ENCODE measurements at regions not wholly inside any gene's neighbourhood (a gene's known extent, or its start where the extent isn't known, plus 50 kb on each side); places are given as distances from the start of the nearest gene placed in this dataset.

- POLR2A ChIA-PET (ENCODE audit: partially characterized antibody), result no interaction called here
- H3K18ac ChIP-seq (ENCODE audit: extremely low read depth, low read length), result no peak overlapping the region
- H2AFZ ChIP-seq (ENCODE audit: low read length), result no peak overlapping the region
- no peaks in the 10 kb centered on the region for H3K27me3 ChIP-seq (replicated peaks in 1 of 4; ENCODE audit: control insufficient read depth in 3 of 4, extremely low read depth in 1 of 4, insufficient read depth in 3 of 4, low read length in 3 of 4)
- no peaks in the 10 kb centered on the region for H3K23me2 ChIP-seq (ENCODE audit: low read depth, low read length)
- H4K5ac ChIP-seq (ENCODE audit: insufficient read length, low read depth, low read length), result no peak overlapping the region
- no peak overlapping the region for H2BK15ac ChIP-seq (ENCODE audit: low read length)
- no peaks in the 10 kb centered on the region for H3K79me1 ChIP-seq (ENCODE audit: low read depth, low read length)
- H3K9ac ChIP-seq (replicated peaks in 1 of 4; ENCODE audit: extremely low read depth in 1 of 4, low read depth in 3 of 4, low read length in 3 of 4), result no peak overlapping the region
- FAIRE-seq (no peak), DNase-seq (ENCODE audit: low read depth in 1 of 2, low spot score in 2 of 2) (no peak)
- no peak overlapping the region for H3K23ac ChIP-seq (ENCODE audit: insufficient read length)
- WGBS, 2 experiments (ENCODE audit: extremely low coverage in 1 of 2, insufficient coverage in 1 of 2, insufficient read length in 1 of 2, insufficient replicate concordance in 2 of 2, low coverage in 1 of 2, low lambda C conversion rate in 2 of 2, missing lambda C conversion rate in 1 of 2), result 85% methylated on average over 3 of the region's 3 CpGs; no CpG with 5 or more reads in 1 of the 2 experiments
- H2BK20ac ChIP-seq (ENCODE audit: low read length), result no peak overlapping the region
- no peak overlapping the region for H2BK120ac ChIP-seq (replicated peaks; ENCODE audit: low read depth, low read length)
- H3K4me3 ChIP-seq (ENCODE audit: extremely low read depth in 1 of 4, insufficient read depth in 2 of 4, low read depth in 3 of 4, low read length in 4 of 4), result no peak overlapping the region
- H3K4me1 ChIP-seq (replicated peaks in 1 of 4; ENCODE audit: control insufficient read depth in 3 of 4, insufficient read depth in 4 of 4, low read length in 3 of 4), result no peaks in the 10 kb centered on the region
- no peak for TF ChIP-seq TBP (IDR thresholded peaks at IDR 0.05; ENCODE audit: low read depth, low read length)
- TF ChIP-seq BRCA1 (IDR thresholded peaks at IDR 0.05; ENCODE audit: low read depth, low read length), result no peak
- TF ChIP-seq NRF1 (IDR thresholded peaks at IDR 0.05; ENCODE audit: low read depth, low read length), result no peak
- no peak for TF ChIP-seq SP1 (IDR thresholded peaks at IDR 0.05; ENCODE audit: low read depth, low read length)
- TF ChIP-seq SP4 (IDR thresholded peaks at IDR 0.05; ENCODE audit: low read length), result no peak
- TF ChIP-seq POLR2A (IDR thresholded peaks at IDR 0.05; ENCODE audit: control extremely low read depth in 1 of 2, low read depth in 2 of 2, low read length in 2 of 2), result no peak
- no peak for TF ChIP-seq KDM4A (IDR thresholded peaks at IDR 0.05; ENCODE audit: low read depth, low read length, severe bottlenecking)
- no peak for TF ChIP-seq SRF (IDR thresholded peaks at IDR 0.05; ENCODE audit: low read depth, low read length)
- CTCF ChIA-PET (ENCODE audit: partially characterized antibody), result no interaction called here
- no peak overlapping the region for H3K56ac ChIP-seq (replicated peaks; ENCODE audit: insufficient read length, low read depth, low read length)
- no peak overlapping the region for H4K91ac ChIP-seq (replicated peaks; ENCODE audit: insufficient read length, low read length)
- no peak overlapping the region for H3K4ac ChIP-seq (replicated peaks; ENCODE audit: insufficient read length, low read depth, low read length)
- no peaks in the 10 kb centered on the region for H3K36me3 ChIP-seq (ENCODE audit: control insufficient read depth in 2 of 4, insufficient read depth in 4 of 4, low read length in 3 of 4)
- no peak overlapping the region for H2AK5ac ChIP-seq (ENCODE audit: low read depth, low read length)
- no peaks in the 10 kb centered on the region for H3K79me2 ChIP-seq (ENCODE audit: control insufficient read depth in 1 of 2, insufficient read depth in 2 of 2, low read length in 2 of 2)
- no peaks in the 10 kb centered on the region for H3K9me3 ChIP-seq (ENCODE audit: insufficient read depth in 2 of 2, low read depth in 1 of 2, low read length in 1 of 2)
- no peak overlapping the region for H3K4me2 ChIP-seq (ENCODE audit: insufficient read depth in 1 of 2, low read depth in 2 of 2, low read length in 2 of 2)
- H3K27ac ChIP-seq (ENCODE audit: low read depth, low read length), result no peak overlapping the region
- no peak overlapping the region for H4K8ac ChIP-seq (ENCODE audit: extremely low read depth, insufficient read depth, low read length)
- no peak overlapping the region for H2BK5ac ChIP-seq (ENCODE audit: low read depth, low read length)
- H4K20me1 ChIP-seq (replicated peaks in 1 of 2; ENCODE audit: control insufficient read depth in 1 of 2, insufficient read depth in 2 of 2, low read length in 2 of 2), result no peaks in the 10 kb centered on the region
- H3K14ac ChIP-seq (ENCODE audit: insufficient read length), result no peak overlapping the region
- no peak overlapping the region for H2BK12ac ChIP-seq (ENCODE audit: low read depth, low read length)
These were observed 142.6 kb downstream of the MED10 start for GRCh38 chr5:6235726-6236125.

All from H1 (cell line).